SU-DHL-6 (cell line): ENCODE measurements at regions not wholly inside any gene's neighbourhood (a gene's known extent, or its start where the extent isn't known, plus 50 kb on each side); places are given as distances from the start of the nearest gene placed in this dataset.

ENCODE experiments used
- H2AFZ ChIP-seq: fragments of 200-600 bp; sonication (generic); 2 replicates; pipeline ENCODE4 v1.6.1; 2014; ENCODE audit warnings: low read depth, mild to moderate bottlenecking, moderate library complexity, mixed read lengths, antibody characterized with exemption, low read length; ENCODE audit not compliant: severe bottlenecking
- H3F3A ChIP-seq: fragments of 200-600 bp; shearing (Covaris generic); 2 replicates; pipeline ENCODE4 v1.6.0; 2016; ENCODE audit warnings: antibody characterized with exemption, mild to moderate bottlenecking; ENCODE audit not compliant: insufficient read depth
- H3K27ac ChIP-seq: fragments of 200-600 bp; sonication (generic); 2 replicates; pipeline ENCODE4 v1.5.1; 2016; ENCODE audit warnings: low read depth, mild to moderate bottlenecking, low read length, moderate library complexity, mixed read lengths
- H3K27me3 ChIP-seq: fragments of 200-600 bp; sonication (generic), shearing (Covaris generic); 2 replicates; pipeline ENCODE4 v1.6.0; 2014; ENCODE audit warnings: mild to moderate bottlenecking, low read length
- H3K36me3 ChIP-seq: fragments of 200-600 bp; sonication (generic); 2 replicates; pipeline ENCODE4 v1.6.1; 2014; ENCODE audit warnings: mild to moderate bottlenecking, low read length, mixed read lengths
- H3K4me2 ChIP-seq: fragments of 300-600, 200-600 bp; shearing (Covaris generic), sonication (generic); 2 replicates; pipeline ENCODE4 v1.6.0; 2014; ENCODE audit warnings: low read length, low read depth, mild to moderate bottlenecking; ENCODE audit not compliant: poor library complexity, severe bottlenecking
- H3K4me3 ChIP-seq: fragments of 200-600 bp; sonication (generic); 2 replicates; pipeline ENCODE4 v1.5.1; 2014; ENCODE audit warnings: antibody characterized with exemption, low read length, mild to moderate bottlenecking, mixed read lengths; ENCODE audit not compliant: insufficient read depth, poor library complexity, severe bottlenecking
- H3K79me2 ChIP-seq: fragments of 200-600 bp; sonication (generic); 2 replicates; pipeline ENCODE4 v1.6.1; 2014; ENCODE audit warnings: mild to moderate bottlenecking, low read length, moderate library complexity; ENCODE audit not compliant: insufficient read depth
- H3K9ac ChIP-seq: fragments of 200-600 bp; sonication (generic); 2 replicates; pipeline ENCODE4 v1.7.0; 2014; ENCODE audit warnings: mild to moderate bottlenecking, low read length
- H3K9me2 ChIP-seq: fragments of 200-600 bp; sonication (generic); replicated peaks from 2 replicates; pipeline ENCODE4 v1.6.1; 2014; ENCODE audit warnings: low read length; ENCODE audit not compliant: insufficient read depth
- H3K9me3 ChIP-seq: fragments of 200-600 bp; sonication (generic); 2 replicates; pipeline ENCODE4 v1.6.1; 2014; ENCODE audit warnings: low read length, mixed read lengths; ENCODE audit not compliant: insufficient read depth
- H4K20me1 ChIP-seq: fragments of 200-600 bp; sonication (generic); 2 replicates; pipeline ENCODE4 v1.6.1; 2014; ENCODE audit warnings: low read depth, mild to moderate bottlenecking, antibody characterized with exemption, low read length, moderate library complexity, mixed read lengths
- CTCF ChIP-seq: fragments of 200-600 bp; sonication (generic); IDR thresholded peaks from one replicate; pipeline ENCODE4 v1.5.1; 2017; ENCODE audit warnings: antibody characterized with exemption, mild to moderate bottlenecking, low read length, moderate library complexity; ENCODE audit not compliant: insufficient read depth, poor library complexity, severe bottlenecking
- EZH2phosphoT487 ChIP-seq: fragments of 200-600 bp; sonication (generic), shearing (Covaris generic); conservative IDR thresholded peaks from 2 replicates; pipeline ENCODE4 v1.6.1; 2018; ENCODE audit warnings: mild to moderate bottlenecking, antibody characterized with exemption, low read length, moderate library complexity, mixed read lengths

- Histone ChIP-seq H3K9ac (no peak overlapping the region), H3F3A (no peaks in the 10 kb centered on the region), H4K20me1 (no peaks in the 10 kb centered on the region), H3K4me2 (no peak overlapping the region), H3K36me3 (no peaks in the 10 kb centered on the region), H3K27me3 (no peaks in the 10 kb centered on the region), H2AFZ (no peak overlapping the region), H3K27ac (no peak overlapping the region), H3K79me2 (no peaks in the 10 kb centered on the region), H3K4me3 (no peak overlapping the region), H3K9me3 (no peaks in the 10 kb centered on the region), H3K9me2 (no peaks in the 10 kb centered on the region)
- TF ChIP-seq EZH2phosphoT487: no peak
- TF ChIP-seq CTCF: no peak
Observed at GRCh38 chr13:104975272-104975671, 1560.2 kb downstream of the EFNB2 start.

DNA sequence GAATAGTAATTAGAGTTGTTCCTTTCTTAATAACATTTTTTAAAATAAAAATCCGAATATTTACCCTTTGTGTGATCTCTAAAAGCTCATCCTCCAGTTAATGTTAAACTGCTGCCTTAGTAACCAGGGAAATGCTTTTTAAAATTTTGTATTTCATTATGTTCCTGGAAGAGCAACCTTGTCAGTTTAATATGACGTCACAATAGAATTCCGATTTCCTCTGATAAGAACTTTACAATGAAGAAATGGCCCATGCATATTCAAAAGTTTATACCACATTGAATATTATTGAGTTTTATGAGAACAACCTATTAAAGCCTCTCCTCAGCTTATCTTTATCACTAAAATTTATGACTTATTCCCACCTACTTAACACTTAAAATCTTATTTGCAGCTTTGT is 1566.6 kb downstream of the EFNB2 start:
- TF ChIP-seq EZH2phosphoT487 (no peak), CTCF (no peak)
- Histone ChIP-seq H3K9me3 (no peaks in the 10 kb centered on the region), H3K36me3 (no peaks in the 10 kb centered on the region), H3F3A (no peaks in the 10 kb centered on the region), H3K27me3 (no peaks in the 10 kb centered on the region), H2AFZ (no peak overlapping the region), H3K9me2 (no peaks in the 10 kb centered on the region), H3K4me2 (no peak overlapping the region), H4K20me1 (no peaks in the 10 kb centered on the region), H3K9ac (no peak overlapping the region), H3K79me2 (no peaks in the 10 kb centered on the region), H3K27ac (no peak overlapping the region), H3K4me3 (no peak overlapping the region)

- Histone ChIP-seq H3K27me3 (no peaks in the 10 kb centered on the region), H3F3A (no peaks in the 10 kb centered on the region)
Observed at GRCh38 chr13:104967836-104968630, 1567.4 kb downstream of the EFNB2 start.

More at GRCh38 chr13:104967836-104968630, 1567.4 kb downstream of the EFNB2 start:
- Histone ChIP-seq H3K27ac (no peak overlapping the region), H3K79me2 (no peaks in the 10 kb centered on the region), H3K4me3 (no peak overlapping the region), H2AFZ (no peak overlapping the region), H3K9me3 (no peaks in the 10 kb centered on the region), H3K36me3 (no peaks in the 10 kb centered on the region), H3K4me2 (no peak overlapping the region), H3K9me2 (no peaks in the 10 kb centered on the region), H3K9ac (no peak overlapping the region), H4K20me1 (no peaks in the 10 kb centered on the region)
- TF ChIP-seq CTCF: no peak
- no peak for TF ChIP-seq EZH2phosphoT487
